ENCODE measurements at regions not wholly inside any gene's neighbourhood (a gene's known extent, or its start where the extent isn't known, plus 50 kb on each side); places are given as distances from the start of the nearest gene placed in this dataset.

DNA sequence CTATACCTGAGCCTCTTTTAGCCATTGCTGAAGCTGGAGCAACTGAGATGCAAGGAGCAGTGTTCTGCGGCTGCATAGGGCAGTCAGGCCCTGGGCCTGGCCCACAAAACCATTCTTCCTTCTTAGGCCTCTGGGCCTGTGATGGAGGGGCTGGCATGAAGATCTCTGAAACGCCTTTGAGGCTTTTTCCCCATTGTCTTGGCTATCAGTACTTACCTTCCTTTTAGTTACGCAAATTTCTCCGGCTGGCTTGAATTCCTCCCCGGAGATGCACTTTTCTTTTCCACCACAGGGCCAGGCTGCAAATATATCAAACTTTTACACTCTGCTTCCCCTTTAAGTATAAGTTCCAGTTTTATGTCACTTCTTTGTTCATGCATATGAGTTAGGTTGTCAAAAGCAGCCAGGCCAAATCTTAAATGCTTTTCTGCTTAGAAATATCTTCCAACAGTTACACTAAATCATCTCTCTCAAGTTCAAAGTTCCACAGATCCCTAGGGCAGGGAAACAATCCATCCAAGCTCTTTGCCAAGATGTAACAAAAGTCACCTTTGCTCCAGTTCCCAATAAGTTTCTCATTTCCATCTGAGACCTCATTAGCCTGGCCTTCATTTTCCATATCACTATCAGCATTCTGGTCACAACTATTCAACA is 194.4 kb upstream of the PCDH7 start:
- no peak for TF ChIP-seq RAD21 (IDR thresholded peaks at IDR 0.05; ENCODE audit: low read depth)
- no peak for TF ChIP-seq EP300 (IDR thresholded peaks at IDR 0.05; ENCODE audit: borderline replicate concordance)
- TF ChIP-seq CEBPB (IDR thresholded peaks at IDR 0.05), result no peak
- no peak for TF ChIP-seq TAF1 (IDR thresholded peaks at IDR 0.05; ENCODE audit: low read depth)
- TF ChIP-seq, protein P1, sequence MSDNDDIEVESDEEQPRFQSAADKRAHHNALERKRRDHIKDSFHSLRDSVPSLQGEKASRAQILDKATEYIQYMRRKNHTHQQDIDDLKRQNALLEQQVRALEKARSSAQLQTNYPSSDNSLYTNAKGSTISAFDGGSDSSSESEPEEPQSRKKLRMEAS (IDR thresholded peaks at IDR 0.05), result no peak
- TF ChIP-seq FOXM1 (IDR thresholded peaks at IDR 0.05; ENCODE audit: borderline replicate concordance, low read depth), result no peak

Data from Ishikawa (cell line).